WTC11 (cell line): ENCODE measurements at regions not wholly inside any gene's neighbourhood (a gene's known extent, or its start where the extent isn't known, plus 50 kb on each side); places are given as distances from the start of the nearest gene placed in this dataset.

Experiments used
- ATAC-seq: fragments of 200-7000 bp; cut with Tn5 transposase; 2 replicates; pipeline ENCODE4 v1.10.0; 2021; ENCODE audit warnings: mild to moderate bottlenecking, moderate library complexity
- CTCF ChIA-PET: fragments of 300-600 bp; sonication (Branson Sonifier 250); formaldehyde crosslinking; loops from one replicate; lab custom pipeline; 2021; ENCODE audit warnings: antibody characterized with exemption; lab: Charles Lee
- POLR2A ChIA-PET: fragments of 350-600 bp; sonication (Branson Sonifier 250); formaldehyde crosslinking; loops from one replicate; lab custom pipeline; 2021; ENCODE audit warnings: antibody characterized with exemption; lab: Charles Lee
- DNase-seq: peaks from one replicate; pipeline ENCODE4 v3.0.0; 2021; ENCODE audit warnings: low spot score
- H3K27ac Mint-ChIP-seq: 2 replicates; pipeline ENCODE4 v1.8.0; 2021; ENCODE audit warnings: mixed read lengths
- H3K27me3 Mint-ChIP-seq: 2 replicates; pipeline ENCODE4 v1.8.0; 2021; ENCODE audit warnings: low read depth, mild to moderate bottlenecking, moderate library complexity, mixed read lengths
- H3K36me3 Mint-ChIP-seq: 2 replicates; pipeline ENCODE4 v1.8.0; 2021; ENCODE audit warnings: mixed read lengths
- H3K4me1 Mint-ChIP-seq: 2 replicates; pipeline ENCODE4 v1.8.0; 2022; ENCODE audit warnings: mixed read lengths
- H3K4me3 Mint-ChIP-seq: 2 replicates; pipeline ENCODE4 v1.8.0; 2021; ENCODE audit warnings: mild to moderate bottlenecking, moderate library complexity, mixed read lengths
- H3K9me3 Mint-ChIP-seq: 2 replicates; pipeline ENCODE4 v1.8.0; 2021; ENCODE audit warnings: mixed read lengths
- ELF4 ChIP-seq: sonication (generic); formaldehyde crosslinking; IDR thresholded peaks from 2 replicates; pipeline ENCODE4 v1.8.1; 2022; ENCODE audit warnings: low read depth, mild to moderate bottlenecking, moderate library complexity, missing genetic modification reagents
- FOXP1 ChIP-seq: sonication (generic); formaldehyde crosslinking; IDR thresholded peaks from 2 replicates; pipeline ENCODE4 v1.8.0; 2022; ENCODE audit warnings: missing genetic modification reagents, mild to moderate bottlenecking, moderate library complexity, borderline replicate concordance
- GRHL2 ChIP-seq: fragments of 250-450 bp; sonication (Bioruptor Pico); IDR thresholded peaks from 2 replicates; pipeline ENCODE4 v1.8.0; 2022; ENCODE audit warnings: mild to moderate bottlenecking, moderate library complexity; ENCODE audit not compliant: insufficient replicate concordance, severe bottlenecking
- JAZF1 ChIP-seq: fragments of 250-450 bp; sonication (Bioruptor Pico); IDR thresholded peaks from 2 replicates; pipeline ENCODE4 v1.9.0; 2021; ENCODE audit warnings: moderate library complexity, mild to moderate bottlenecking, inconsistent platforms
- MXD4 ChIP-seq: fragments of 250-450 bp; sonication (Bioruptor Pico); IDR thresholded peaks from 2 replicates; pipeline ENCODE4 v1.8.0; 2021; ENCODE audit warnings: mild to moderate bottlenecking, moderate library complexity, borderline replicate concordance
- NFATC4 ChIP-seq: fragments of 250-450 bp; sonication (Bioruptor Pico); IDR thresholded peaks from 2 replicates; pipeline ENCODE4 v1.9.0; 2021; ENCODE audit warnings: mild to moderate bottlenecking
- RORB ChIP-seq: fragments of 250-450 bp; sonication (Bioruptor Pico); IDR thresholded peaks from 2 replicates; pipeline ENCODE4 v1.9.0; 2021; ENCODE audit warnings: mild to moderate bottlenecking
- SMAD4 ChIP-seq: sonication (generic); formaldehyde crosslinking; IDR thresholded peaks from 2 replicates; pipeline ENCODE4 v1.8.0; 2022; ENCODE audit warnings: mild to moderate bottlenecking, missing genetic modification reagents
- ZNF232 ChIP-seq: sonication (generic); formaldehyde crosslinking; IDR thresholded peaks from 2 replicates; pipeline ENCODE4 v1.8.0; 2022; ENCODE audit warnings: mild to moderate bottlenecking, missing genetic modification reagents
- TF ChIP-seq, protein P1 (sequence below): sonication (generic); formaldehyde crosslinking; IDR thresholded peaks from 2 replicates; pipeline ENCODE4 v1.8.1; 2022; ENCODE audit warnings: low read depth, missing genetic modification reagents, borderline replicate concordance
- TF ChIP-seq, protein P2 (sequence below): fragments of 200-600 bp; IDR thresholded peaks from 2 replicates; pipeline ENCODE4 v1.8.0; 2022; ENCODE audit warnings: antibody characterized with exemption
- TF ChIP-seq, protein P3 (sequence below): sonication (generic); formaldehyde crosslinking; IDR thresholded peaks from 2 replicates; pipeline ENCODE4 v1.8.1; 2023; ENCODE audit warnings: mild to moderate bottlenecking, missing genetic modification reagents
- TF ChIP-seq, protein P4 (sequence below): sonication (generic); formaldehyde crosslinking; conservative IDR thresholded peaks from 2 replicates; pipeline ENCODE4 v1.8.1; 2023; ENCODE audit warnings: mild to moderate bottlenecking, low read depth, missing genetic modification reagents, moderate library complexity
- TF ChIP-seq, protein P5 (sequence below): fragments of 250-450 bp; sonication (Bioruptor Pico); IDR thresholded peaks from 2 replicates; pipeline ENCODE4 v1.9.0; 2021; ENCODE audit warnings: mild to moderate bottlenecking
- TF ChIP-seq, protein P6 (sequence below): sonication (generic); formaldehyde crosslinking; IDR thresholded peaks from 2 replicates; pipeline ENCODE4 v1.8.1; 2023; ENCODE audit warnings: mild to moderate bottlenecking, missing genetic modification reagents, moderate library complexity
- TF ChIP-seq, protein P7 (sequence below): sonication (generic); formaldehyde crosslinking; IDR thresholded peaks from 2 replicates; pipeline ENCODE4 v1.8.0; 2023; ENCODE audit warnings: missing genetic modification reagents, mild to moderate bottlenecking, borderline replicate concordance
- TF ChIP-seq, protein P8 (sequence below): sonication (generic); formaldehyde crosslinking; IDR thresholded peaks from 2 replicates; pipeline ENCODE4 v1.8.0; 2022; ENCODE audit warnings: missing genetic modification reagents
- TF ChIP-seq, protein P9 (sequence below): sonication (generic); formaldehyde crosslinking; IDR thresholded peaks from 2 replicates; pipeline ENCODE4 v1.8.0; 2022; ENCODE audit warnings: mild to moderate bottlenecking, missing genetic modification reagents

DNA sequence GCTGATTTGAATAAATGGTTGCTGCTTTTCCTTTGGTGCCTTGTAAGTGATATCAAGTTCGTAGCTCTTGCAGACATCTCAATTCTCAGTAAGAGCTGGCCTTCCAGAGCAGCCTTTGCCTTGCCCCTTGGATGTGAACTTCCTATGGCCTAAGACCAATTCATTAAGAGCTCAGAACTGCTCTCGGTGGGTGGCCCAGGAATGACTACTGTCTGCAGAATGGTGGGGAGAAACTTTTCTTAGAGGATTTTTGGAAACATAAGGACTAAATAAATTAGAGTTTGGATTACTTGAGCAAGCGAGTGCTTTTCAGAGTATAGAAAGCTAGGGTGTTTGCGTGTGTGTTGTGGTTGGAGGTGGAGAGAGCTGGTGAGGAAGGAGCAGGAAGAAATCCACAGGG, 306.4 kb upstream of the TBX3 start:
- Mint-ChIP-seq H3K4me1 (peaks cover 21% of the 10 kb centered on the region), H3K9me3 (peaks cover 12% of the 10 kb centered on the region), H3K27ac (no peak overlapping the region), H3K27me3 (peaks cover 9% of the 10 kb centered on the region), H3K4me3 (no peak overlapping the region), H3K36me3 (no peaks in the 10 kb centered on the region)
- ChIA-PET CTCF (interaction anchor here (0.7 kb wide), 1 partner anchor 386 kb away, joined by 3 read pairs; no protein-coding TSS in a partner anchor), POLR2A (no interaction called here)
- ATAC-seq (no peak), DNase-seq (no peak)
- TF ChIP-seq, protein P1, sequence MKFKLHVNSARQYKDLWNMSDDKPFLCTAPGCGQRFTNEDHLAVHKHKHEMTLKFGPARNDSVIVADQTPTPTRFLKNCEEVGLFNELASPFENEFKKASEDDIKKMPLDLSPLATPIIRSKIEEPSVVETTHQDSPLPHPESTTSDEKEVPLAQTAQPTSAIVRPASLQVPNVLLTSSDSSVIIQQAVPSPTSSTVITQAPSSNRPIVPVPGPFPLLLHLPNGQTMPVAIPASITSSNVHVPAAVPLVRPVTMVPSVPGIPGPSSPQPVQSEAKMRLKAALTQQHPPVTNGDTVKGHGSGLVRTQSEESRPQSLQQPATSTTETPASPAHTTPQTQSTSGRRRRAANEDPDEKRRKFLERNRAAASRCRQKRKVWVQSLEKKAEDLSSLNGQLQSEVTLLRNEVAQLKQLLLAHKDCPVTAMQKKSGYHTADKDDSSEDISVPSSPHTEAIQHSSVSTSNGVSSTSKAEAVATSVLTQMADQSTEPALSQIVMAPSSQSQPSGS (CRISPR knock-in tag): no peak
- TF ChIP-seq, protein P2, sequence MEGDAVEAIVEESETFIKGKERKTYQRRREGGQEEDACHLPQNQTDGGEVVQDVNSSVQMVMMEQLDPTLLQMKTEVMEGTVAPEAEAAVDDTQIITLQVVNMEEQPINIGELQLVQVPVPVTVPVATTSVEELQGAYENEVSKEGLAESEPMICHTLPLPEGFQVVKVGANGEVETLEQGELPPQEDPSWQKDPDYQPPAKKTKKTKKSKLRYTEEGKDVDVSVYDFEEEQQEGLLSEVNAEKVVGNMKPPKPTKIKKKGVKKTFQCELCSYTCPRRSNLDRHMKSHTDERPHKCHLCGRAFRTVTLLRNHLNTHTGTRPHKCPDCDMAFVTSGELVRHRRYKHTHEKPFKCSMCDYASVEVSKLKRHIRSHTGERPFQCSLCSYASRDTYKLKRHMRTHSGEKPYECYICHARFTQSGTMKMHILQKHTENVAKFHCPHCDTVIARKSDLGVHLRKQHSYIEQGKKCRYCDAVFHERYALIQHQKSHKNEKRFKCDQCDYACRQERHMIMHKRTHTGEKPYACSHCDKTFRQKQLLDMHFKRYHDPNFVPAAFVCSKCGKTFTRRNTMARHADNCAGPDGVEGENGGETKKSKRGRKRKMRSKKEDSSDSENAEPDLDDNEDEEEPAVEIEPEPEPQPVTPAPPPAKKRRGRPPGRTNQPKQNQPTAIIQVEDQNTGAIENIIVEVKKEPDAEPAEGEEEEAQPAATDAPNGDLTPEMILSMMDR: no peak
- TF ChIP-seq NFATC4: no peak
- no peak for TF ChIP-seq GRHL2
- no peak for TF ChIP-seq FOXP1
- no peak for TF ChIP-seq MXD4
- TF ChIP-seq, protein P3, sequence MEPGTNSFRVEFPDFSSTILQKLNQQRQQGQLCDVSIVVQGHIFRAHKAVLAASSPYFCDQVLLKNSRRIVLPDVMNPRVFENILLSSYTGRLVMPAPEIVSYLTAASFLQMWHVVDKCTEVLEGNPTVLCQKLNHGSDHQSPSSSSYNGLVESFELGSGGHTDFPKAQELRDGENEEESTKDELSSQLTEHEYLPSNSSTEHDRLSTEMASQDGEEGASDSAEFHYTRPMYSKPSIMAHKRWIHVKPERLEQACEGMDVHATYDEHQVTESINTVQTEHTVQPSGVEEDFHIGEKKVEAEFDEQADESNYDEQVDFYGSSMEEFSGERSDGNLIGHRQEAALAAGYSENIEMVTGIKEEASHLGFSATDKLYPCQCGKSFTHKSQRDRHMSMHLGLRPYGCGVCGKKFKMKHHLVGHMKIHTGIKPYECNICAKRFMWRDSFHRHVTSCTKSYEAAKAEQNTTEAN (CRISPR knock-in tag): no peak
- TF ChIP-seq, protein P4, sequence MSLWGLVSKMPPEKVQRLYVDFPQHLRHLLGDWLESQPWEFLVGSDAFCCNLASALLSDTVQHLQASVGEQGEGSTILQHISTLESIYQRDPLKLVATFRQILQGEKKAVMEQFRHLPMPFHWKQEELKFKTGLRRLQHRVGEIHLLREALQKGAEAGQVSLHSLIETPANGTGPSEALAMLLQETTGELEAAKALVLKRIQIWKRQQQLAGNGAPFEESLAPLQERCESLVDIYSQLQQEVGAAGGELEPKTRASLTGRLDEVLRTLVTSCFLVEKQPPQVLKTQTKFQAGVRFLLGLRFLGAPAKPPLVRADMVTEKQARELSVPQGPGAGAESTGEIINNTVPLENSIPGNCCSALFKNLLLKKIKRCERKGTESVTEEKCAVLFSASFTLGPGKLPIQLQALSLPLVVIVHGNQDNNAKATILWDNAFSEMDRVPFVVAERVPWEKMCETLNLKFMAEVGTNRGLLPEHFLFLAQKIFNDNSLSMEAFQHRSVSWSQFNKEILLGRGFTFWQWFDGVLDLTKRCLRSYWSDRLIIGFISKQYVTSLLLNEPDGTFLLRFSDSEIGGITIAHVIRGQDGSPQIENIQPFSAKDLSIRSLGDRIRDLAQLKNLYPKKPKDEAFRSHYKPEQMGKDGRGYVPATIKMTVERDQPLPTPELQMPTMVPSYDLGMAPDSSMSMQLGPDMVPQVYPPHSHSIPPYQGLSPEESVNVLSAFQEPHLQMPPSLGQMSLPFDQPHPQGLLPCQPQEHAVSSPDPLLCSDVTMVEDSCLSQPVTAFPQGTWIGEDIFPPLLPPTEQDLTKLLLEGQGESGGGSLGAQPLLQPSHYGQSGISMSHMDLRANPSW (CRISPR knock-in tag): no peak

DNA sequence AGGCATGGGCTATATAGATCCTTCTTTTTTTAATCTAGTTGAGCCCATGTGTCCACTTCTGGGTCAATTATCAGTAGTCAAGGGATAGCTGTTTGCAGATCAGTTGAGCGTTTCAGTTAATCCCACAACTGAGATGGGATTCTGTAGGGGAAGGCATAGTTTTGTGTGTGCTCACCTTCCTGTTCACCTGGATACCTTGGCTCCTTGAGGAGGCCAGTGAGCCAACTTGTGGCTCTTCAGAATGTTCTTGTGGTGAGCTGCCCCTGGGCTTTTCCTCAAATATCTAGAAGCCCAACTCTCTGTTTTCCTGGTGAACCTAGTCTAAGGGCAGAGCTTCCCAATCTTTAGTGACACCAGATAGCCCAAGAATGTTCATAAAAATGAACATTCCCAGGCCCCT, 302.9 kb upstream of the TBX3 start:
- no peak for ATAC-seq
- TF ChIP-seq, protein P5, sequence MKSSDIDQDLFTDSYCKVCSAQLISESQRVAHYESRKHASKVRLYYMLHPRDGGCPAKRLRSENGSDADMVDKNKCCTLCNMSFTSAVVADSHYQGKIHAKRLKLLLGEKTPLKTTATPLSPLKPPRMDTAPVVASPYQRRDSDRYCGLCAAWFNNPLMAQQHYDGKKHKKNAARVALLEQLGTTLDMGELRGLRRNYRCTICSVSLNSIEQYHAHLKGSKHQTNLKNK (CRISPR knock-in tag): no peak
- TF ChIP-seq, protein P6, sequence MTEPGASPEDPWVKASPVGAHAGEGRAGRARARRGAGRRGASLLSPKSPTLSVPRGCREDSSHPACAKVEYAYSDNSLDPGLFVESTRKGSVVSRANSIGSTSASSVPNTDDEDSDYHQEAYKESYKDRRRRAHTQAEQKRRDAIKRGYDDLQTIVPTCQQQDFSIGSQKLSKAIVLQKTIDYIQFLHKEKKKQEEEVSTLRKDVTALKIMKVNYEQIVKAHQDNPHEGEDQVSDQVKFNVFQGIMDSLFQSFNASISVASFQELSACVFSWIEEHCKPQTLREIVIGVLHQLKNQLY: no peak
- TF ChIP-seq RORB (CRISPR knock-in tag): no peak
- TF ChIP-seq, protein P7, sequence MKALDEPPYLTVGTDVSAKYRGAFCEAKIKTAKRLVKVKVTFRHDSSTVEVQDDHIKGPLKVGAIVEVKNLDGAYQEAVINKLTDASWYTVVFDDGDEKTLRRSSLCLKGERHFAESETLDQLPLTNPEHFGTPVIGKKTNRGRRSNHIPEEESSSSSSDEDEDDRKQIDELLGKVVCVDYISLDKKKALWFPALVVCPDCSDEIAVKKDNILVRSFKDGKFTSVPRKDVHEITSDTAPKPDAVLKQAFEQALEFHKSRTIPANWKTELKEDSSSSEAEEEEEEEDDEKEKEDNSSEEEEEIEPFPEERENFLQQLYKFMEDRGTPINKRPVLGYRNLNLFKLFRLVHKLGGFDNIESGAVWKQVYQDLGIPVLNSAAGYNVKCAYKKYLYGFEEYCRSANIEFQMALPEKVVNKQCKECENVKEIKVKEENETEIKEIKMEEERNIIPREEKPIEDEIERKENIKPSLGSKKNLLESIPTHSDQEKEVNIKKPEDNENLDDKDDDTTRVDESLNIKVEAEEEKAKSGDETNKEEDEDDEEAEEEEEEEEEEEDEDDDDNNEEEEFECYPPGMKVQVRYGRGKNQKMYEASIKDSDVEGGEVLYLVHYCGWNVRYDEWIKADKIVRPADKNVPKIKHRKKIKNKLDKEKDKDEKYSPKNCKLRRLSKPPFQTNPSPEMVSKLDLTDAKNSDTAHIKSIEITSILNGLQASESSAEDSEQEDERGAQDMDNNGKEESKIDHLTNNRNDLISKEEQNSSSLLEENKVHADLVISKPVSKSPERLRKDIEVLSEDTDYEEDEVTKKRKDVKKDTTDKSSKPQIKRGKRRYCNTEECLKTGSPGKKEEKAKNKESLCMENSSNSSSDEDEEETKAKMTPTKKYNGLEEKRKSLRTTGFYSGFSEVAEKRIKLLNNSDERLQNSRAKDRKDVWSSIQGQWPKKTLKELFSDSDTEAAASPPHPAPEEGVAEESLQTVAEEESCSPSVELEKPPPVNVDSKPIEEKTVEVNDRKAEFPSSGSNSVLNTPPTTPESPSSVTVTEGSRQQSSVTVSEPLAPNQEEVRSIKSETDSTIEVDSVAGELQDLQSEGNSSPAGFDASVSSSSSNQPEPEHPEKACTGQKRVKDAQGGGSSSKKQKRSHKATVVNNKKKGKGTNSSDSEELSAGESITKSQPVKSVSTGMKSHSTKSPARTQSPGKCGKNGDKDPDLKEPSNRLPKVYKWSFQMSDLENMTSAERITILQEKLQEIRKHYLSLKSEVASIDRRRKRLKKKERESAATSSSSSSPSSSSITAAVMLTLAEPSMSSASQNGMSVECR (CRISPR knock-in tag): no peak
- TF ChIP-seq ELF4: no peak
- TF ChIP-seq ZNF232: no peak
- TF ChIP-seq, protein P8, sequence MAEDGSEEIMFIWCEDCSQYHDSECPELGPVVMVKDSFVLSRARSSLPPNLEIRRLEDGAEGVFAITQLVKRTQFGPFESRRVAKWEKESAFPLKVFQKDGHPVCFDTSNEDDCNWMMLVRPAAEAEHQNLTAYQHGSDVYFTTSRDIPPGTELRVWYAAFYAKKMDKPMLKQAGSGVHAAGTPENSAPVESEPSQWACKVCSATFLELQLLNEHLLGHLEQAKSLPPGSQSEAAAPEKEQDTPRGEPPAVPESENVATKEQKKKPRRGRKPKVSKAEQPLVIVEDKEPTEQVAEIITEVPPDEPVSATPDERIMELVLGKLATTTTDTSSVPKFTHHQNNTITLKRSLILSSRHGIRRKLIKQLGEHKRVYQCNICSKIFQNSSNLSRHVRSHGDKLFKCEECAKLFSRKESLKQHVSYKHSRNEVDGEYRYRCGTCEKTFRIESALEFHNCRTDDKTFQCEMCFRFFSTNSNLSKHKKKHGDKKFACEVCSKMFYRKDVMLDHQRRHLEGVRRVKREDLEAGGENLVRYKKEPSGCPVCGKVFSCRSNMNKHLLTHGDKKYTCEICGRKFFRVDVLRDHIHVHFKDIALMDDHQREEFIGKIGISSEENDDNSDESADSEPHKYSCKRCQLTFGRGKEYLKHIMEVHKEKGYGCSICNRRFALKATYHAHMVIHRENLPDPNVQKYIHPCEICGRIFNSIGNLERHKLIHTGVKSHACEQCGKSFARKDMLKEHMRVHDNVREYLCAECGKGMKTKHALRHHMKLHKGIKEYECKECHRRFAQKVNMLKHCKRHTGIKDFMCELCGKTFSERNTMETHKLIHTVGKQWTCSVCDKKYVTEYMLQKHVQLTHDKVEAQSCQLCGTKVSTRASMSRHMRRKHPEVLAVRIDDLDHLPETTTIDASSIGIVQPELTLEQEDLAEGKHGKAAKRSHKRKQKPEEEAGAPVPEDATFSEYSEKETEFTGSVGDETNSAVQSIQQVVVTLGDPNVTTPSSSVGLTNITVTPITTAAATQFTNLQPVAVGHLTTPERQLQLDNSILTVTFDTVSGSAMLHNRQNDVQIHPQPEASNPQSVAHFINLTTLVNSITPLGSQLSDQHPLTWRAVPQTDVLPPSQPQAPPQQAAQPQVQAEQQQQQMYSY (CRISPR knock-in tag): no peak
- no peak for TF ChIP-seq MXD4
- no peak for TF ChIP-seq JAZF1
- no peak for TF ChIP-seq SMAD4 (CRISPR knock-in tag)
- TF ChIP-seq, protein P9, sequence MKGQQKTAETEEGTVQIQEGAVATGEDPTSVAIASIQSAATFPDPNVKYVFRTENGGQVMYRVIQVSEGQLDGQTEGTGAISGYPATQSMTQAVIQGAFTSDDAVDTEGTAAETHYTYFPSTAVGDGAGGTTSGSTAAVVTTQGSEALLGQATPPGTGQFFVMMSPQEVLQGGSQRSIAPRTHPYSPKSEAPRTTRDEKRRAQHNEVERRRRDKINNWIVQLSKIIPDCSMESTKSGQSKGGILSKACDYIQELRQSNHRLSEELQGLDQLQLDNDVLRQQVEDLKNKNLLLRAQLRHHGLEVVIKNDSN (CRISPR knock-in tag): no peak

More for the DNA sequence above, 302.9 kb upstream of the TBX3 start:
- Mint-ChIP-seq H3K36me3 (no peaks in the 10 kb centered on the region), H3K4me1 (peaks cover 8% of the 10 kb centered on the region), H3K9me3 (peaks cover 12% of the 10 kb centered on the region), H3K27me3 (peaks cover 9% of the 10 kb centered on the region), H3K4me3 (no peak overlapping the region), H3K27ac (no peak overlapping the region)
- ChIA-PET CTCF (no interaction called here), POLR2A (no interaction called here)
- DNase-seq: no peak
